Fibroblast of skin of back (primary cell): ENCODE measurements at regions not wholly inside any gene's neighbourhood (a gene's known extent, or its start where the extent isn't known, plus 50 kb on each side); places are given as distances from the start of the nearest gene placed in this dataset.
"Not testable (repeated sequence)": the region's sequence is repeated elsewhere in the genome, so short reads cannot be mapped to it uniquely, and the experiment has no call there.

Experiments used
- DNase-seq: peaks from one replicate; pipeline ENCODE4 v3.0.0-alpha.2; 2013

DNA sequence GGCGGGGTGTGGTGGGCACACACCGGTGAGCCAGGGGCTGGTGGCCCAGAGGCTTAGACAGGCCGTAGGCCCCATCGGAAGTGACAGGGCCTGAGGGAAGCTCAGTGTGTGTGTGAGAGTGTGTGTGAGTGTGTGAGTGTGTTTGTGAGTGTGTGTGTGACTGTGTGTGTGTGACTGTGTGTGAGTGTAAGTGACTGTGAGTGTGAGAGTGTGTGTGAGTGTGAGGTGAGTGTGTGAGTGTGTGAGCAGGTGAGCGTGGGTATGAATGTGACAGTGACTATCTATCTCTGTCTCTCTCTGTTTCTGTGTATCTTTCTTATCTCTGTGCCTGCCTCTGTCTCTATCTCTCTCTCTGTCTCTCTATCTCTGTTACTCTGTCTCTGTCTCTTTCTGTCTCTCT, 171.6 kb downstream of the TMEM121 start:
- DNase-seq, result not testable (repeated sequence)

GRCh38 chr14:105698940-105699556, 172.7 kb downstream of the TMEM121 start:
- DNase-seq, result not testable (repeated sequence)

DNA sequence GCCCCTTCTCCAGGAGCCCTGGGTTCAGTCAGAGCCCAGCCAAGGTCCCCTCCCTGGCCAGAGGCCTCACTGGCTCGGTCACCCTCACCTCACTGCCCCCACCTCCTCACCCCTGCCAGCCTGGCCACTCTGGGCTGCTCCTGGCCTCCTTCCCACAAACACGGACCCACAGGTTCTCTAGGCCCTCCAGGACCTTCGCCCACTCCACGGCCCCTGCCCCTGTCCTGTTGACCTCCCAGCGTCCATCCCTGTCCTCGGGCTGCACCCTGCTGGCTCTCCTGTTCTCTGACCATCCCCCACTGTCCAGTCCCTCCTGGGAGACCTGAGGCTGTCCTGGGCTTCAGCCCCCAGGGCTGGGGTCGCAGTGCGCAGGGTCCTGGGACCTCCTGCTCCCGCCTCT, 173.3 kb downstream of the TMEM121 start:
- not testable (repeated sequence) for DNase-seq

DNA sequence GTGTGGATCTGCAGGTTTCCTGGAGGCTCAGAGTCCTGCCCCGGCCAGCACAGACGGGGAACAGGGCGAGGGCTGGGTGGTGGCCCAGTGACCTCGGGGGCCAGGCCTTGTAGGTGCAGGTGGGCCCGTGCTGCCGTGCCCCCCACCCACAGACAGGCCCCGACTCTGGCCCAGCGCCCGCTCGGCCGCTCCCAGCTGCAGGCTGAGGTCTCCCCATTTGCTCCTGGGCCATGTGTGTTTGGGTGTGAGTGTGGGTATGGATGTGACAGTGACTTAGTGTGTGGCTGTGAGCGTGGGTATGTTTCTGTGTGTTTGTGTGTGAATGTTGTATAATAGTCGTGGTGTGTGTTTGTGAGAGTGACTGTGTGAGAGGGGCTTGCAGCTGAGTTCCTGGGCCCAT, 173.8 kb downstream of the TMEM121 start:
- DNase-seq, result not testable (repeated sequence)

DNA sequence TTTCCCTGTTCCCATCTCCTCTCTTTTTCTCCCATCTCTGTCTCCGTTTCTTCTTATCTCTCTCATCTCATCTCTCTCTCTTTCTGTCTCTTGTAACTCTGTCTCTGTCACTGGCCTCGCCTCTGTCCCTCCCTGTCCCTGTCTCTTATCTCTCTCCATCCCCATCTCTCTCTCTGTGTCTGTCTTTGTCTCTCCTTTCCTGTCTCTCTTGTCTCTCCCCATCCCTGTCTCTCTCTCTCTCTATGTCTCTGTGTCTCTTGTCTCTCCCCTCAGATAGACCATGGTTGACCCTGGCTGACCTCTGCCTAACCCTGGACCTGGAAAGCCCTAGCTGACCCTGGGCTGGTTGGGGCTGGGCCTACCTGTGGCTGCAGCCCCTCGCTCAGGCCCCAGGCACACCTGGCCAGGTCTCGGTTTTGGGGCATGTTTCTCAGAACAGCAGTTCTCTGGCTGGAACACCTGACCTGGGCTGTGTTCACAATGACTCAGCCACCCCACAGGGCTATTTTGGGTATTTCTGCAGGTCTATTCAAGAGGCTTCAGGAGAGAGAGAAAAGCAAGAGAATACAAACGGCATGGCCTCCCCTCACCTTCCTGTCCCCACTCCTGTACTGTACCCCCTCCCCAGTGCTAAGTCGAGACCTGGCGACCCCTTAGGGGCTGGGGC, 174.4 kb downstream of the TMEM121 start:
- no peak for DNase-seq

- DNase-seq, result no peak
Measured at GRCh38 chr14:105701456-105702274, 175.3 kb downstream of the TMEM121 start.

GRCh38 chr14:105702275-105702817, 176.0 kb downstream of the TMEM121 start:
- DNase-seq, result no peak

GRCh38 chr14:105703044-105703665, 176.8 kb downstream of the TMEM121 start:
- DNase-seq, result not testable (repeated sequence)

DNA sequence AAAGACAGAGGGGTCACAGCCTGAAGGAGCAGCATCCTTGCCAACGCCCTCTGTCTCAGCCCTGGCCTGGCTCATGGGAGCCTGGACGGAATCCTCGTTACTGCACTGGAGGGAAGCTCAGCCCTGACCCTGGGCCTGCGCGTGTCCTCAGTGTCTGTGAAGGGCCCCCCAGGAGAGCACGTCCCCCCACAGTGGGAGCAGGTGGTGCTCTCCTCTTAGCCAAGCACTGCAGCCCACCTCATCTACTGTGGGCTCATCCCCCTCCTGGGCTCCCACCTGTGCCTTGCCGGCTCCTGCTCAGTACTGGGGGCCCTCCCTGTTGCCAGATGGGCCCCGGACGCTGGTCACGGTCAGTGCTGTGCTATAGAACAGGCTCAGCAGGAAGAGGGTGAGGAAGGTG, 177.7 kb downstream of the TMEM121 start:
- not testable (repeated sequence) for DNase-seq

DNA sequence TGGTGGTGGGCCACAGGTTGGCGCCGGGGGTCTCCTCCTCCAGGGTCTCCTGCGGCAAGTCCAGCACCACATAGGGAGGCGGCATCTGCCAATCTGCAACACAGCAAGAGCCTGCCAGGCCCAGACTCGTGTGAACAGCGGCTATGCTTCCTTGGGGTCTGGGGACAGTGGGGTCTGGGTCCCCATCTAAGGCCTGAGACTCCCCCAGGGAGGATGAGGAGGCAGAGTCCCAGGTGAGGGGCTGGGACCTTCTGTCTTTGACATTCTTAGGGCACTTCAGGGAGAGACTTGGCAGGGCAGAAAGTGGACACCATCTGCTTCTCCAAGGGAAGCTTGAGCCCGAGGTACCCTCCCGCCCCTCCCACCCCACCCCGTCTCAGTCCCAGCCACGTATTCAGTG, 178.1 kb downstream of the TMEM121 start:
- not testable (repeated sequence) for DNase-seq

GRCh38 chr14:105705512-105705861, 179.1 kb downstream of the TMEM121 start:
- DNase-seq, result not testable (repeated sequence)

GRCh38 chr14:105705862-105706700, 179.7 kb downstream of the TMEM121 start:
- DNase-seq, result not testable (repeated sequence)

DNA sequence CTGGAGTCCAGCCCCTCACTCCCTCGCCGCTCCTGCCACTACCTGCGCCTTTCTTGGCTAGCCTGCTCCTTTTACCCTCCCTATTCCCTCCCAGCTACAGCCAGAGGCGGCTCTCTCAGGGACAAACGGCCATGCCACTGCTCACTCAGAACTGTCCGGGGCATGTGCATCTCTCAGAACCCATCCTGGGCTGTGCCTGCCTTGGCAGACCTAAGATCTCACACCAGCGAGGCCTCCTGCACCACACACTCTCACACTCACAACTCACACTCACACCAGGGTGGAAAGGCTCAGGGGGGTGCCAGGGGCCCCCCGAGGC, 180.3 kb downstream of the TMEM121 start:
- not testable (repeated sequence) for DNase-seq

- DNase-seq, result not testable (repeated sequence)
Measured at GRCh38 chr14:105707099-105707498, 180.7 kb downstream of the TMEM121 start.

- not testable (repeated sequence) for DNase-seq
Measured at GRCh38 chr14:105707723-105708151, 181.4 kb downstream of the TMEM121 start.

- DNase-seq, result not testable (repeated sequence)
Measured at GRCh38 chr14:105708251-105709134, 182.1 kb downstream of the TMEM121 start.

GRCh38 chr14:105709281-105710118, 183.1 kb downstream of the TMEM121 start:
- no peak for DNase-seq

DNA sequence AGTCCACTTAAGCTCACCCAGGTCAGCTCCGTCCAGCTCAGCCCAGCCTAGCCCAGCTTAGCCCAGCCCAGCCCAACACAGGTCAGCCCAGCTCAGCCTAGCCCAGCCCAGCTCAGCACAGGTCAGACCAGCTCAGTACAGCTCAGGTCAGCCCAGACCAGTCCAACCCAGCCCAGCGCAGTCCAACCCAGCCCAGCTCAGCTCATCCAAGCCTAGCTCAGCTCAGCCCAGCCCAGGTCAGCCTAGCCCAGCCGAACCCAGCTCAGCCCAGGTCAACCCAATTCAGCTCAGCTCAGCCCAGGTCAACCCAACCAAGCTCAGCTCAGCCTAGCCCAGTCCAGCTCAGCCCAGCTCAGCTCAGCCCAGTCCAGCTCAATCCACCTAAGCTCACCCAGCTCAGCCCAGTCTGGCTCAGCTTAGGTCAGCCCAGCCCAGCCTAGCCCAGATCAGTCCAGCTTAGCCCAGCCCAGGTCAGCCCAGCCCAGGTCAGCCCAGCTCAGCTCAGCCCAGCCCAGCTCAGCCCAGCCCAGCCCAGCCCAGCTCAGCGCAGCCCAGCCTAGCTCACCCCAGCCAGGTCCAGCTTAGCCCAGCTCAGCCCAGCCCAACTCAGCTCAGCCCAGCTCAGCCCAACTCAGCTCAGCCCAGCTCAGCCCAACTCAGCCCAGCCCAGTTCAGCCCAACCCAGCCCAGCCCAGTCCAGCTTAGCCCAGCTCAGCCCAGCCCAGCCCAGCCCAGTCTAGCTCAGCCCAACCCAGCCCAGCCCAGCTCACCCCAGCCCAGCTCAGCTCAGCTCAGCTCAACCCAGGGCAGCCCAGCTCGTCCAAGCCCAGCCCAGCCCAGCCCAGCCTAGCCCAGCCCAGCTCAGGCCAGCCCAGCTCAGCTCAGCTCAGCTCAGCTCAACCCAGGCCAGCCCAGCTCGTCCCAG, 184.0 kb downstream of the TMEM121 start:
- DNase-seq, result no peak
